ENCODE measurements at regions not wholly inside any gene's neighbourhood (a gene's known extent, or its start where the extent isn't known, plus 50 kb on each side); places are given as distances from the start of the nearest gene placed in this dataset.

GRCh38 chr11:33543823-33544222 lies 156.8 kb downstream of the C11orf91 start:
- TF ChIP-seq CTCF (IDR thresholded peaks at IDR 0.05): no peak
- no peak for TF ChIP-seq POLR2A (IDR thresholded peaks at IDR 0.05)
